Mucosa of descending colon (tissue), 3 donors: ENCODE measurements at regions not wholly inside any gene's neighbourhood (a gene's known extent, or its start where the extent isn't known, plus 50 kb on each side); places are given as distances from the start of the nearest gene placed in this dataset.

ENCODE experiments used
- ATAC-seq: fragments of 200-7000 bp; cut with Tn5 transposase; one replicate; pipeline ENCODE4 v1.9.1; 2020; ENCODE audit warnings: mild to moderate bottlenecking, moderate library complexity
- DNase-seq, 3 donors: peaks; one replicate each; pipeline ENCODE4 v3.0.0-alpha.2; 2020
- H3K36me3 ChIP-seq: fragments of 200-600 bp; one replicate; pipeline ENCODE4 v1.8.0; 2021; ENCODE audit warnings: low read depth, mild to moderate bottlenecking
- H3K4me1 ChIP-seq: fragments of 200-600 bp; one replicate; pipeline ENCODE4 v1.8.0; 2021; ENCODE audit warnings: low read depth, mild to moderate bottlenecking
- H3K4me3 ChIP-seq: fragments of 200-600 bp; one replicate; pipeline ENCODE4 v1.8.0; 2021; ENCODE audit warnings: mild to moderate bottlenecking
- H3K9me3 ChIP-seq: fragments of 200-600 bp; one replicate; pipeline ENCODE4 v1.8.0; 2021; ENCODE audit warnings: mild to moderate bottlenecking
- intact Hi-C, 2 donors: fragments of 100-400 bp; cut with DNase I in 1 of 2; cut with micrococcal nuclease in 1 of 2; formaldehyde crosslinking; loops; one replicate each; pipeline versions ENCODE4 v1.11.0 to v1.11.1; 2022; cut with DNase I, micrococcal nuclease
- TF ChIP-seq, protein P1 (sequence below): fragments of 200-600 bp; IDR thresholded peaks from one replicate; pipeline ENCODE4 v1.8.0; 2022; ENCODE audit warnings: antibody characterized with exemption, mild to moderate bottlenecking
- donor health status: DM: no; HTN: no; CAD: no; lungs with moderate emphysema.
- donor health status: DM: no; HTN: no; CAD: no.
- donor health status: DM: no; HTN: yes; CAD: no.

DNA sequence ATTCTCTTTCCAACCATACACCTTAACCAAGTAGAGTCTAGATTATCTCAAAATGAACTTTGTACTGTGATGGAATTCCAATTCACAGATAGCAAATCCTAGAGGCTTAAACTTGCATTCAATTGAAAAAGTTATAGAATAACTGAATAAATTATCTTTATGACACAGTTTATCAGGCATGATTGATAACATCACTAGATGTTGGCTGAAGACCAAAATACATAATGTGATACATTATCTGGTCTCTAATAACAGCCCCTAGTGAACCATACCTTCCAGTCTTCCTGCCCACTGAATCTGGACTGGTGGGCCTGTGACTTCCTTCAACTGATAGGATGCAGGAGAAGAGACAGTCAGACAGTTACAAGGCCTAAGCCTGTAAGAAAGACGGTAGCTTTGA is 165.2 kb upstream of the CMC1 start:
- H3K4me3 ChIP-seq: no peak overlapping the region
- no peaks in the 10 kb centered on the region for H3K4me1 ChIP-seq
- no peak for ATAC-seq
- TF ChIP-seq, protein P1, sequence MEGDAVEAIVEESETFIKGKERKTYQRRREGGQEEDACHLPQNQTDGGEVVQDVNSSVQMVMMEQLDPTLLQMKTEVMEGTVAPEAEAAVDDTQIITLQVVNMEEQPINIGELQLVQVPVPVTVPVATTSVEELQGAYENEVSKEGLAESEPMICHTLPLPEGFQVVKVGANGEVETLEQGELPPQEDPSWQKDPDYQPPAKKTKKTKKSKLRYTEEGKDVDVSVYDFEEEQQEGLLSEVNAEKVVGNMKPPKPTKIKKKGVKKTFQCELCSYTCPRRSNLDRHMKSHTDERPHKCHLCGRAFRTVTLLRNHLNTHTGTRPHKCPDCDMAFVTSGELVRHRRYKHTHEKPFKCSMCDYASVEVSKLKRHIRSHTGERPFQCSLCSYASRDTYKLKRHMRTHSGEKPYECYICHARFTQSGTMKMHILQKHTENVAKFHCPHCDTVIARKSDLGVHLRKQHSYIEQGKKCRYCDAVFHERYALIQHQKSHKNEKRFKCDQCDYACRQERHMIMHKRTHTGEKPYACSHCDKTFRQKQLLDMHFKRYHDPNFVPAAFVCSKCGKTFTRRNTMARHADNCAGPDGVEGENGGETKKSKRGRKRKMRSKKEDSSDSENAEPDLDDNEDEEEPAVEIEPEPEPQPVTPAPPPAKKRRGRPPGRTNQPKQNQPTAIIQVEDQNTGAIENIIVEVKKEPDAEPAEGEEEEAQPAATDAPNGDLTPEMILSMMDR: no peak
- H3K9me3 ChIP-seq: no peaks in the 10 kb centered on the region
- no peak for DNase-seq
- intact Hi-C loops: no loop called here
- H3K36me3 ChIP-seq: no peaks in the 10 kb centered on the region

GRCh38 chr3:28077572-28077971 is 163.8 kb upstream of the CMC1 start:
- no peak for ATAC-seq
- TF ChIP-seq, protein P1: no peak

DNA sequence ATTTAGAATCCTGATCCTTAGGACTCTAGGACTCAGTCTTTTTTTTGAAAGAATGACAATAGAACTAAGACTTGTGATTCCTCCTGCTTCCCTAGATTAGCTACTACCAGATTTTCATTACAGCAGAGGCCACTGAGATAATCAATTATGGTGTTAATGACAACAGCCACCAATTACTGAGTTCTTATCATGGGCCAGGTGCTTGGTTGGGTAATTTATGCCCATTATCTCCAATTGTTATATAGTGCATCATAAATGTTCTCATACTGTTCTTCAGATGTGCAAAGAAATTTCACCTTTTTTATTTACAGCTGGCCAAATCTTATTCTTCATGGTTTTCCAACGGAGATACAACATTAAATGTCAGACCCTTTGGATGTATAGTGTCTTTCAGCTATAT is 162.9 kb upstream of the CMC1 start:
- intact Hi-C loops: no loop called here
- TF ChIP-seq, protein P1: no peak
- Histone ChIP-seq H3K9me3 (no peaks in the 10 kb centered on the region), H3K4me3 (no peak overlapping the region), H3K36me3 (no peaks in the 10 kb centered on the region), H3K4me1 (no peaks in the 10 kb centered on the region)
- DNase-seq: no peak
- ATAC-seq: no peak

More at GRCh38 chr3:28077572-28077971, 163.8 kb upstream of the CMC1 start:
- intact Hi-C loops: no loop called here
- H3K4me3 ChIP-seq: no peak overlapping the region
- no peaks in the 10 kb centered on the region for H3K9me3 ChIP-seq
- H3K4me1 ChIP-seq: no peaks in the 10 kb centered on the region
- no peak for DNase-seq
- no peaks in the 10 kb centered on the region for H3K36me3 ChIP-seq

DNA sequence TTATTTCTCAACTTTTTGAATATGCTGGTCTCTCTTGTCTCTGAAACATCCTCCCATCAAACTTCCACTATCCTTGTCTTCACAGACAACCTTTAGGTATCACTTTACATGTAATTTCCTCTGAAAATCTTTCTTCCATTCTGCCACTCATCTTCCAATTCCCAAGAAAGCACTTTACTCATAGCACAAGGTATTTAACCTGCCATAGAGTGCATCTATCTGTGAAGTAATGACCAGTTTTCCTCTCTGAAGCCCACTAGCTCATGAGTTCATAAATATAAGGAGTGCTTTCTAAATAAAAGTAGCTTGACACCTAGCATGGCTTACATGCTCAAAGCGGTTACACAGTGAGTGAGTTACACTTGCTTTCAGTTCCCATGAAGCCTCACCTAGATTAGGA is 160.7 kb upstream of the CMC1 start:
- Histone ChIP-seq H3K36me3 (no peaks in the 10 kb centered on the region), H3K9me3 (no peaks in the 10 kb centered on the region), H3K4me1 (no peaks in the 10 kb centered on the region), H3K4me3 (no peak overlapping the region)
- DNase-seq: no peak
- ATAC-seq: no peak
- intact Hi-C loops: no loop called here
- TF ChIP-seq, protein P1: no peak

- TF ChIP-seq, protein P1: no peak
- no peaks in the 10 kb centered on the region for H3K4me1 ChIP-seq
- ATAC-seq (no peak), DNase-seq (no peak)
- intact Hi-C loops: no loop called here
- H3K36me3 ChIP-seq: no peaks in the 10 kb centered on the region
- no peaks in the 10 kb centered on the region for H3K9me3 ChIP-seq
- no peak overlapping the region for H3K4me3 ChIP-seq
Measured at GRCh38 chr3:28081533-28081947, 159.9 kb upstream of the CMC1 start.

GRCh38 chr3:28087591-28087990 is 153.8 kb upstream of the CMC1 start:
- Histone ChIP-seq H3K36me3 (no peaks in the 10 kb centered on the region), H3K9me3 (no peaks in the 10 kb centered on the region), H3K4me3 (no peak overlapping the region), H3K4me1 (peaks cover 5% of the 10 kb centered on the region)
- TF ChIP-seq, protein P1: no peak
- intact Hi-C loops: no loop called here
- ATAC-seq (no peak), DNase-seq (no peak)
